ENCODE measurements at regions not wholly inside any gene's neighbourhood (a gene's known extent, or its start where the extent isn't known, plus 50 kb on each side); places are given as distances from the start of the nearest gene placed in this dataset.

DNA sequence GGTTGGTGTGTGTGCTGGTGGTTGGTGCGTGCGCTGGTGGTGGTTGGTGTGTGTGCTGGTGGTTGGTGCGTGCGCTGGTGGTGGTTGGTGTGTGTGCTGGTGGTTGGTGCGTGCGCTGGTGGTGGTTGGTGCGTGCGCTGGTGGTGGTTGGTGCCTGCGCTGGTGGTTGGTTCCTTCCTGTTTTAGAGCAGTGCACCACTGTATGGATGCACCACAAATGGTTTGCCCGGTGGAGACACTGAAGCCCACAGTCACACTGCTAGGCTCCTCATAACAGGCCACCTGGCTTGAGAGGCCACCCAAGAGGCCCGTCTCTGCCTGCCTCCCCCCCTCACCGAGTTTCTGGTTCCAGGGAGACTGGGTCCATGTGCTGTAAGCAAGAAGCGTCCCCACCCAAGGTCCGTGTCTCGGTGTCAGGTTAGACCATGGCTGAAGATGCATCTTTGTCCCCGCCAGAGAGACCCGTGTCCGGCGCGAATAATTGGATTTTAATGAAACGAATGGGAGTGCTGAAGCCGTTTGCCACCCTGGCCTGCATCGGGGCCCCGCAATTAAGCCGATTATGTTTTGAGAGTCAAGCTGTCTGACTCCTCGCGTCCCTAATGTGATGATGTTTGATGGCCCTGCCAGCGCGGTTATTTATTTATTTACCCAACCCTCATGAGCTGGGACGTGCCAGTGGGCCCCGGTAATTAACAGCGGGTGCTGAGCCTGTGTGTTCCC lies 161.3 kb upstream of the GSE1 start:
- no peak for DNase-seq

DNA sequence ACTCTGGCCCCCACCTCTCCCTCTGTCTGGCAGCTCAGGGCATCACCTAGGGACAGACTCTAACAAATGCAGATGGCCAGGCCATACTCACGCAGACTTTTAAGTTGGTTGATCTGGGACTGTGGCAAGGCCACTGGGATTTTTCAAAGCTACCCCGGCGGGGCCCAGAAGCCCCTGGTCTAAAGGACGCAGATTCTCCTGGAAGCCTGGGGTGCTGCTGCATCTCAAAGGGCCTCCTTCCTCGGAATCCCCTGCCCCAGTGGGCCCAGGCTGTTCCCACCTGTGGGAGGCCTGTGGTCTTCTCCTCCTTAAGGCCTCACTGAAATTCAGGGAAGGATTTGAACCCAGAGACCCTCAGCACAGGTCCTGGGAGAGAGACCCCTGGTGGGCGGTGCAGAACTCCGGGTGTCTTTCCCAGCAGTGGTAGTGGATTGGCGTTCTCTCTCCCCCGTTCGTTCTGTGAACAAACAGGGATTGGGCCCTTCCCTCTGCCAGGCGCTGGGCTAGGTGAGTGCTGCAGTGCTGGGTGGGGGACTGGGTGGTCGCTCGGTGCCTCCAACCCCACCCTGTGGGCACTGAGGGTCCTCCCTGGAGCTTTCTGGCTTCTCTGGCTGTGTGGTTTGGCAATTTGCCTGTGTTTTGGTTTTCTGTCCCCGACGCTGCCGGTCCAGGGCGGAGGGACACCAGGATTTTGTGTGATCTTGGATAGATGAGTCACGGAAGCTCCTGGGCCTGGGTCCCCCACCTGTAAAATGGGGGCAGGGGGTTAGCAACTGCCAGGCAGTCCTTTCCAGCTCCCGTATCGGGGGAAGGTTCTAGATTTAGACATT lies 160.5 kb upstream of the GSE1 start:
- no peak for DNase-seq

DNA sequence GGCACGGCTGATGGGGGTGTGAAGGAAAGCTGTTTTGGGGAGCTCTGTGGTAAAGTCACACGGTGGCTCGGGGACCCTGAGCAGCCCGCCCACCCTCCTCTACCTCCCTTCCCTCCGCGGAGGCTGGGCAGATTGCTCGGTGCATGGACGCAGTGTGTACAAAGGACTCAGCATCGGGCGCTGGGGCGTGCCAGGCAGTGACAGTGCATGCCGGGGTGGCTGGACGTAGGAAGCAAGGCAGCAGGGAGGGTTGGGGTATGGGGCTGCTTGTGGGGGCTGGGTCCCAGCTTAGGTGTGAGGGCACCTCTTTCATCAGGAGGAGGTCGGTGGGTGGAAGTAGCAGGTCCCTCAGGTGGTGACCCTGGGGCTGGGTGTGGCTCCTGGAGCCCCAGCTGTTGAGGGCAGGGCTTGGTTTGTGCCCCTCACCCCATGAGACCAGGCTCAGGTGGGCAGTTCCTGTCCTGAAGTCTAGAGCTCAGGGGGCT lies 159.9 kb upstream of the GSE1 start:
- no peak for DNase-seq

DNA sequence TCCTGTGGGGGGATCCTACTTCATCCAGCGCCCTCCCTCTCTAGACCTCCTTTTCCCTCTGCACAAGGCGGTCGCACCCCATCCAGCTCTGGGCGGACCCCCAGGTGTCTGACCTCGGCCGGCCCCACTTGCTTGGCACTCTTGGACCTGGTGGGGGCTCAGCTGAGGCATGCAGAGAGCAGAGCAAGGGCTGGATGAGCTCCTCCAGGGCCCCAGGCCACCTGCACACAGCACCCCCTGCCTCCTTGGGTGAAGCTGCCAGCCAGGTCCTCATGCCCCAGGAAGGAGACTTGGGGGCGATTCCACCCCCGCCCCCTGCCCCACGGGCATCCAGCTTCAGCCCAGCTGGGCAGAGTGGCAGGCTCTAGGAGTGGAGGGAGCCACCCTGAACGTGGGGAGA lies 159.4 kb upstream of the GSE1 start:
- DNase-seq = no peak

DNA sequence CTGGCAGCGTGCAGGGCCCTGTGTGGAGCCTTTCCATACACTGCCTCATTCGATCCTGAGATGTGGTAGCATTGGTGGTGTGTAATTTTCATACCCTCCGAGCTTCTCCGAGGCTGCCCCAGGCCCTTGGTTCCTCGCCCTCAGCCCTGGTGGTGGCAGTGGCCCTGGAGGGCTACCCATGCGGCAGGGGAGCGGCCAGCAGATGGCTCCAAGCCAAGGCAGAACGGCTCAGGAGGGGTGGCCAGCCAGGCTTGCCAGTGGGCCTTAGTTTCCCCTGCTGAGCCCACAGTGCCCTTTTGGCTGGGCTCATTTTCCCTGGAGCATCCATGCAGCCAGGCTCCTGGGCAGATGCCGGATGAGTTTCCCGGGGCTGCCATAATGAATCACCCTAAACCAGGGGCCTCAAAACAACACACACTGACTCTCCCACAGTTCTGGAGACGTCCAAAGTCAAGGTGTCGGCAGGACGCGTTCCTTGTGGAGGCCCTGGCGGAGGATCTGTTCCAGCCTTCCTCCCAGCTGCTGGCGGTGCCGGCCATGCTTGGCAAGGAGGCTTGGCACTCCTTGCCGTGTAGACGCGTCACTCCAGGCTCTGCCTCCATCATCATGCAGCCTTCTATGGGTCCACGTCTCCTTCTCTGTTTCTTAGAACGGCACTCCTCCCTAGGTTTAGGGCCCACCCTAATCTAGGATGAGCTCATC lies 158.8 kb upstream of the GSE1 start:
- DNase-seq = no peak

DNA sequence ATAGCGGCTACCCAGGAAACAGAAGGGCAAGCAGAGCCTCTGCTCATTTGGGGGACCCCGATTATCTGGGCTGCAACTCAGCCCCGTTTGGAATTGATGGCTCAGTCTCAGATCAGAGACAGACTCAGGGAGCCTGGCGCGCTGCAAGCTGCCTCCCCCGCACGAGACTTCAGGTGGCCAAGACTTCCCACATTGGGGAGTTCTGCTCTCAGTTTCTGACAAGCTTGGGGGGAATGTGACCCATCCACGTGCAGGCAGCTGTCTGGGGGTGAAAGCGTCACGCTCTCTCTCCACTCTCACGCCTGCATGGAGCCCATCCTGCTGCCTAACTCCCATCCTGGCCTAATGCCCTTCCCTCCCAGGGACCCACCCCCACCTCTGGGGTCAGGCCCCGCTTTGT lies 157.6 kb upstream of the GSE1 start:
- DNase-seq = no peak

DNA sequence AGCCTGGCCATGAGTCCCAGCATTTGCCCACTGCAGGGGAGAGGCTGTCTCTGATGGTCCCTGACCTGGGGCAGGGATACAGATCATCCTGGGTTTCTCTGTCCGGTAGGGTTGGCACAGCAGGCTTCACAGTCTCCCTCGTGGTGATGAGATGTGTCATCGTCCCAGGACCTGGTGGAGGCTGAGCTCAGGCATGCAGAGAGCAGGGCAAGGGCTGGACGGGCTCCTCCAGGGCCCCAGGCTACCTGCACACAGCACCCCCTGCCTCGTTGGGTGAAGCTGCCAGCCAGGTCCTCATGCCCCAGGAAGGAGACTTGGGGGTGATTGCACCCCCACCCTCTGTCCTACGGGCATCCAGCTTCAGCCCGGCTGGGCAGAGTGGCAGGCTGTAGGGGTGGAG lies 155.8 kb upstream of the GSE1 start:
- no peak for DNase-seq

DNA sequence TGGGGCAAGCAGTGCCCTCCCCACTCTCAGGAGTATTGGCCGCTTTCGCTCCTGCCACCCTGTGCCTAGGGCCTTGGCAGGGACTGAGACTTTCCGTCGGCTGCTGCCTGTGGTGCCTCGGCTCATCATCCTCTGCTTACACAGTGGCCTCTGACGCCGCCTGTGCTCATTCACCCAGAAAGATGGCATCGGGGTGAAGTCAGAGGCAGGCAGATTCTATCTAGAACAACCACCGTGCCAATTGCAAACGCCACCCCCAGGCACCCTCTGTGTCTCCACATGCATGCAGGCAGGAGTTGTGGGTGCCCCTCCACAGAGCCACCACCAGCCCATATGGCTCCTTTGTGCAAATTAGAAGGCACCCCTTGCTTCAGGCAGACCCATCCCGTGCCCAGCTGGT lies 154.2 kb upstream of the GSE1 start:
- no peak for DNase-seq

DNA sequence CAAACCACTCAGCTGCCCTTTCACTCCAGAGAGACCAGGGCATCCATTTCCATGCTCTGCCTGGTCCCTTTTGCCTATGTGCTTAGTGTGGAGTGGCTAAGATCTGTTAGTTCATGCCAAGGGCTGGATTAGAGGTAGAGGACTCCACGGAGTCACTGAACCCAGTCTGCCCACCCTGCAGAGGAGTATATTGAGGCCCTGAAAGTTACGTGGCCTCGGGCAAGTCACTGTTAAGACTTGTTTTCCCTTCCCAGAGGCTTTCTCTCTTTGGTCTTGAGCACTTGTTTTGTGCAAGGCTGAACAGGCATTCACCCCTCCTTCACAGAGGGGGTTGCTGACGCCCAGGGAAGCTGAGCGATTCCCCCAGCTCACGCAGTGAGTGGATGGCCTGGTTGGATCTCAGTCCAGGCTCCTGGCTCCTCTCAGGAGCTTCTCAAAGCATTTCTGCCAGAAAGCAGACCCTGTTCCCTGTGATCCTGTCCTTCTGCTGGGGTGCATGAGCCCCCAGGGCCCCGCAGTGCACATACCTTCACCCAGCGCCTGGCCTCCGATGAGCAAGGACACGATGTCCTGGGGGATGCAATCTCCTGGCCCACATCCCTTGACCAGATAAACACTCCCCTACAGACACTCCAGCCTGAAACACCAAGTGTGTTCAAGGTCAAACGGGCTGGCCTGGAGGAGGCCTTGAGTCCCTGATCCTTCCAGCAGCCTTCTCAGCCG lies 153.4 kb upstream of the GSE1 start:
- DNase-seq = no peak

DNA sequence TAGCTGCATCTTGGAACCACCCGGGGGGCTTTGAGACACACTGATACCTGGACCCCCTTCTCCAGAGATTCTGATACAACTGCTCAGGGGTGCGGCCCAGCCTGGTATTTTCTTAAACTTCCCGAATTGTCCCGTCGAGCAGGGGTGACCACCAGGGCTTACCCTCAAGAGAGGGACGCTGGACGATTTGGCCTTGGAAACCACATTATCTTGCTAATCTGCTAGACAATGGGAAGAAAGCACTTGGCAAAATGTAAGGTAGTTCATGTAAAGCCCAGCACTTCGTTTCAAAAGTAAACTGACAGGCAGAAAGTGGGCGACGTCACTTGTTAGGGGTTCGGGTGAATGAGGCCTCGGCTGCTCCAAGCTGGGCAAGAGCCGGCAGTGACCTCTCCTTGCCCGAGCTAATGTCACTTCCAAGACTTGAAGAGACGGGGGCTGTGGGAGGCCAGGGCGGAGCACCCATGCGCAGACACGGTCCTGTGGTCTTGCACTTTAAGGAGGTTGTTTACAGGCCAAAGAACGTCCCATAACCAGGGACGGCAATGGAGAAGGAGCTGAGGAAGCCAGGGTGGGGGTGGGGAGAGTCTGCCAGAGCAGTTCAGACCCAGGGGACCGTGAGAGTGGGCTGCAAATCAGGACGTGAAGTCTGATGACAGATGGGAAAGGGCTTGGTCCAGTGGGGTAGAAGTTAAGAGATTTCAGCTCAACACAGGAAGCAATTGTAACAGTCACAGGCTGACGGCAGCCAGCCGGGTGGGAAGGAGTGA lies 152.7 kb upstream of the GSE1 start:
- no peak for DNase-seq

DNA sequence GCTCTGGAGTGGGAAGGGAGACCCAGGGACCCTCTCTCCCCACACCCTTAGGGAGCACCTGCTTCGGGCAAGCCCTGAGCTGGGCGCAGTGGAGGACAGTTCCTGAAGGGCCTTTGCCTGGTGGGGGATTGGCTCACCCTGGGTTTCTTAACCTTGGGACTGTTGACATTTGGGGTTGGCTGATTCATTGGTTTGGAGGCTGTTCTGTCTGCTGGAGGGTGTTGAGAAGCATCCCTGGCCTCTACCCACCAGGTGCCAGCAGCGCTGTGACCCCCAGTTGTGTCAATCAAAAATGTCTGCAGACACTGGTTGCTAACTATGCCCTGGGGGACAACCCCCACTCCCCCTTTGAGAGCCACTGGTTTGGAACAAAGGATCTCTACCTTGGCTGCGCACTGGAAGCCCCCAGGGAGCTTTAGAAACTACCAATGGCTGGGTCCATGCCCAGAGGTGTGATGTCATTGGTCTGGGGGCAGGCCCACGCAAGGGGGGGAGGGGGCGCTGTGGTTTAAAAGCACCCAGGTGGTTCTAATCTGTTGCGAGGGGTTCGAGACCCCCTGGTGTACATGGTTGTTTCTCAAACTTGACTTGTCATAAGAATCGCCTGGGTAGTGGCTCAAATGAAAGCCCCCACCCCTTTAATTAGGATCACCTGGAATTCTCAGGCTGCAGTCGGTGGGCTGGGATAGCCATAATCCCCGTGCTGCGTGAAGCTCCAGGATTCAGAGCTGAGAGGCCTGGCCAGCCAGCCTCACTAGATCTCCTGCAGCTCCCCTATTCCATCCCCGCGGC lies 151.9 kb upstream of the GSE1 start:
- DNase-seq = no peak

DNA sequence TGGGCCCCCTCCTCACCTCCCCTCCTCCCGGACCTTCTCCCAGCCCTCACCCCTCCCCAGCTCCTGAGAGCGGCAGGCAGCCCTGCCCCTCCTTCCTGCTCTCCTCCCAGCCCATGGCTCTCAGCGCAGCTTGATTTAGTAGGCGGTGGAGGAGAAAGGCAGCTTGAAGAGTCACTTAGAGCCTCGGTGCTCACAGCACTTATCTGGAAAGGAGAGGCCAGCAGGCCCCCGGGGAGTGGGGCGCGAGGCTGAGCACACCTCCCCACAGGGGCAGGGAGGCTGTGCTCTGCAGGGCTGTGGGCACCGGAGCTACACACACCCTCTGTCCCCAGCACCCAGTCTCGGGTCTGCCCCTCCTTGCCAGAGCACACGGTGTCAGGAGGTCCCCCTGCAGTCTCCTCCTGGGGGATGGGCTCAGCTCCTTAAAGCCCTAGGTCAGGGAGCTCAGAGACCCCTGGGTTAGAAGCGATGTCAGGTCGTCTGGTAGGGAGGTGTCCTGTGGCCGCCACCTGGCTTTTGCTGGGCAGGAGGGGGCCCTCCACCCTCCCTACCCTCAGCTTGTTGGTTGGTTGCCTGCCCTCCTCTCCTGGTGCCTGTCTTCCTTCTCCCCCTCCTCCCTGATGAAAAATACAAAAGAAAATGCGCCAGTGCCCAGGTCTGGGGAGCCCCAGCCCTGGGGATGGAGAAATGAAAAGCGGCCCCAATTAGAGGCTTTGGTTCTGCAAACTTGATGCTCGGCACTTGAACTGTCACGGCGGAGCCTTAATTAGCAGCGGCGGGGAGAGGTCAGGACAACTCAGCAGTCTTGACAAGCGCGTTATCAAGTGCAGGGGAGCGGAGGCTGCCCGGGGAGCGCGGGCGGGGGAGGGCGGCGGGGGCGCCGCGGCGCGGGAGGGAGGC lies 151.1 kb upstream of the GSE1 start:
- DNase-seq = peak; percentile 28

DNA sequence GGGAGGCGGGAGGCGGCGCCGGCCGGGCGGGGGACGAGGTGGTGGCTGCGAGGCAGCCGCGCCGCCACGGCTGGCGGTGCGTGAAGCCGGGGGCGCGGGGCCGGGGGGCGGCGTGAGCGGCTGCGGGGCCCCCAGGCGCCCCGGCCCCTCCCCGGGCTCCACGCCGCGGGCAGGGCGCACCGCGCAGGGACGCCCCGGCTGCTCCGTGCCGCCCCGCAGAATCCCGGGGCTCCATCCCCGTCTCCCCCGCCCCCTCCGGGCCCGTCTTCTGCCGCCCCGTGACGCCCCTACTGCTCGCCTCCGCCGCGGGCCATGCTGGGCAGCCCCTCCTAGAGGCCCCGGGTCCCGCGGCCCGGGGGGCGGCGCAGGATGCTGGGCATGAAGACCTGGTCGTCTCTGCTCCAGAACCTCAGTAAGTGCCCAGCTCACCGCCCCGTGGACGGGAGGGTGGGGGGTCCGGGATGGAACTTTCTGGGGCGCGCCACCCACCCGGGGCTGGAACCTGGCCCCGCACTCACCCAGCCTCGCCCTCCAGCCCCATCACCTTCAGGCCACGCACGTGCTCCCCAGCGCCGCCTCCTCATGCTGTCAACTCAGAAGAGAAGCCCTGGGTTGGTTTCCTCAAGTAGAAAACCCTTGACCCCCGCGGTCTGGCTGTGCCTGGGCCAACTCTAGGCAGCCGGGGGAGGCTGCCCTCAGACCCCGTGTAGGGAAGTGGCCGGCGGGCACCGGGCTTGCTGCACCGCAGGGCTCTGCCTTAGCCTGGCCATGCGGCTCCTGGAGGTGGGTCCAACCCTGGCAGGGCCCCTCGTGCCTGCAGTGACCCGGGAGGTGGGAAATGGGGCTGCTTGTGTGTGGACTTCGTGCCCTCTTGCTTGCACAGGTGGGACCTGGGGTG lies 150.2 kb upstream of the GSE1 start:
- no peak for DNase-seq

DNA sequence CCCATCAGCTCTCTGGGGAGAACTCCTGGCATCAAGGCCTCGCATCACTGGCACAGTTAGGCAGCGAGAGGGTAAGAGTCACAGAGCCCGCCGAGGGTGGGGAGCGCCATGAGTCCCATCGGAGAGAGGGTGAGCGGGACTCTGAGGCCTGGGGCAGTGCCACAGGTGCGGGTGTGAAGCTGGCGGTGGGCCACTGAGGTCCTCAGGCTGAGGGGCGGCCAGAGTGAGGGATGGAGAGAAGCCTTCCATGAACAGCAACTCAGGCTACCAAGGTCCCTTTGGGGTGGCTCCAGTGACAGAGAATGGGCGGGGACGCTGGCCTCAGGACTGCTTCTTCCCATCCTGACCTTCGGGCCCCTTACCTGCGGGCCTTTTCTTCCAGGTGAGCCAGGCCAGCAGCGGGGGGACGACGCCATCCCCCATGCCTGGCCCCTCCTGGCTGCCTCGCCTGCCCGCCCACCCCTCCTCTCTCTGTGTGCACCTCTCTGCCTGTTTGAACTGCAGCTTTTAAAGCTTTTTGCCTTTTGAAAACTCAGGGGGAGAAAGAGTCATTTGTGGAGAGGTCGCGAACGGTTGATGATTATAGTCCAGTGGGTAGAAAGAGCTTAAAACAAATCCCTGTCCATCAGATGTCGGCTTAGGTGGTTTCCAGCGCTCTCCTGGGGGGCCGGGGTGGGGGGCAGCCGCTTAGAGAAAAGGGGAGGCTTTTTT lies 149.3 kb upstream of the GSE1 start:
- no peak for DNase-seq

DNA sequence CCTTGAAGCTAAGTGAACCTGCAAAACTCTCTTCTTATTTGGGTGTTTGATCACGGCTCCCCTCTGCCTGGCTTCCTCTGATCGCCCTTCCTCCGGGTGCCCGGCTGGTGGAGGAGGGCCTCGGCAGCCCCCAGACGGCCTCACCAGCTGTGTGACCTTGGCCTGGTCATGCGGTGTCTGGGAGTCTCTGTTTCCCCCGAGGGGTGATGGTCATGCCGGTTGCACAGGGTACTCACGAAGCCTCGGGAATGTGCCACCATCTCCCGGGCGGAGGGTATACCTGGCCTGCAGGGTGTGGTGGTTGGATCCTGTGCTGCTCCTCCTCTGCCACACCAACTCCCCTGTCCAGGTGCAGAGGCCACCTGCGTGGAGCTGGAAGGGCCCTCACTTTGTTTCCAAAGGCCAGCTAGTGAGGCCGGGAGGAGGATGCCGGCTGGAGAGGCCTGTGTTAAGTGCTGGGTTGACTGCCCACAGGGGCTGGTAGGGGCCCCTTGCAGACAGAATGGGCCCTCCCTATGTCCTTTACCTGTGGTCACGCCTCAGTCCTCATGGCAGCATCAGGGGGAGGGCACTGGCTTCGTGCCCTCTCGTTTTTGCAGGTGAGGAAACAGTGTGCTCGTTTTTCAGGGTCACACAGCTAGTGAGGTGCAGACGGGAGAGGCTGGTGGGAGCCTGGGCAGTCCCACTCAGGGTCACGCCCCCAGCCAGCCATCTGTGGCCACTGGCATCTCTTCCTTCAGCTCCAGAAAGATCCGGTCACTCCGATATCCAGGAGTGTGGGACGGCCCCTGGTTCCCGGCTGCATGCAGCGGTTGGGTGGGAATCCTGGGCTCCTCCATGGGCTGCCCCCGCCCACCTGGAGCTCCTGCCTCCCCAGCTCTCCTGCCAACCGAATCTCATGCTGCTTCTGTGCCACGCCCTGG lies 148.5 kb upstream of the GSE1 start:
- no peak for DNase-seq

DNA sequence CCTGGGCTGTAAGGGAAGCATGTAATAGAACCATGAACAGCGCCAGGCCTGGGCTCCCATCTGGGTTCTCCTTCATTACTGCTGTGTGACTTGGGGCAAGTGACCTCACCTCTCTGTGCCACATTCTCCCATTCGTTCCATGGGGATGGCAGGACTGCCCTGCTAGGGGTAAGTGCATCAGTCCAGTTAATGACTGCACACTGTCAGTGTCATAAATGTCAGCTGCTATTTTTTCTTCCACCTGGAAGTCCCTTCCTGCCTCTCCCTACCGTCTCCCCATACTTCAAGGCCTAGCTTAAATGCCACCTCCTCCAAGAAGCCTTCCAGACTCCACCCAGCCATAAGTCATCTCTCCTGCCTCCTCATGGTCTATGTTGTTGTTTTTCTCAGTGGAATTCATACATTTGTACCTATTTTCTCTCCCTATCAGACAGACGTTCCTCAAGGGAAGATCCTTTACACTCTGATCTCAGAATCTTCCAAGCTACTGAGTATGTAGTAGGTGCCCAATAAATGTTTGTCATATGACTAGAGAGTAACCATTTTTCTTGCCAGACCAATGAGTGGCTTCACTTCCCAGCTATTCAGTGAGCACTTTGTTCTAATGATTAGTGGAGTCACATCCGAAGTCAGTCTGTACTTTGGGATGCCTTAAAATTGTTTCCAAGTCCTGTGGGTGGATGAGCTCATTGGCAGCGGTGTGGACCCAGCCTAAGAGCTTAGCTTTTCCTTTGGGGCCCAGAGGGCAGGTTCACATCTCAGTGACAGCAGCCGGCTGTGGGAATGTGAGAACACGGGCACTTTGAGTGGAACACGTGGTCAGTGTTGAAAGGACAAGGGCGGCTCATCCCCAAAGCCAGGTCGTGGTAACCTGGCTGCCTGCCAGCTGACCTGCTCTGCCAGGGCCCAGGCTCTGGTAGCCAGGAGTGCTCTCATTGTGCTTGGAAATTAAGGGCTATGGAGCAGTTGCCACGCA lies 147.5 kb upstream of the GSE1 start:
- DNase-seq = no peak

Measured in CD4-positive, alpha-beta T cell treated with Interleukin-12 subunit alpha and Interleukin-12 subunit beta, for 1 hour (primary cell).